ENCODE measurements at regions not wholly inside any gene's neighbourhood (a gene's known extent, or its start where the extent isn't known, plus 50 kb on each side); places are given as distances from the start of the nearest gene placed in this dataset.
"Not testable (repeated sequence)": the region's sequence is repeated elsewhere in the genome, so short reads cannot be mapped to it uniquely, and the experiment has no call there.

DNA sequence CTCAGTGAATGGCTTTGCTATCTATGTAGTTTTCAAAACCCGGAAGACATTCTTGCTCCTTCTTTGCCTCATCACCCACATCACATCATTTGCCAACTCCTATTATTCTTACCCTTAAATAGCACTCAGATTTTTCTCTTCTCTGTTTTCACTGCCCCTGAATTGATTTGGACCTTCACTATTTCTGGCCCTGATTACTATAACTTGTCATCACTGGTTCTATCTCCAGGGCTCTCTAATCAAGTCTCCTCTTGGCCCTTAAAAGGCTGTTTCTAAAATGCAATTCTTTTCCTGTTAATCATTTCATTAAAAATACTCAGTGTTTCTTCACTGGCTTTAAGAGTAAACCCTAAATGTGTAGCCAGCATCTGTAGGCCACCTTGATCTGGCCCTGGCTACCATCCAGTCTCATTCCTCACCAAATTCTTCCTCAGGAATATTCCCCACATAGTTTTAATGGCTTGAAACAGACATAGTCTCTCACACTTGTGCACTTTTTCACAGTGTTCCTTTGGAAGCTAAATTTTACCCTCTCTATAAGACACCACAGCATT lies 437.1 kb upstream of the CBLB start:
- DNase-seq (ENCODE audit: low read depth in 3 of 3) = no peak

DNA sequence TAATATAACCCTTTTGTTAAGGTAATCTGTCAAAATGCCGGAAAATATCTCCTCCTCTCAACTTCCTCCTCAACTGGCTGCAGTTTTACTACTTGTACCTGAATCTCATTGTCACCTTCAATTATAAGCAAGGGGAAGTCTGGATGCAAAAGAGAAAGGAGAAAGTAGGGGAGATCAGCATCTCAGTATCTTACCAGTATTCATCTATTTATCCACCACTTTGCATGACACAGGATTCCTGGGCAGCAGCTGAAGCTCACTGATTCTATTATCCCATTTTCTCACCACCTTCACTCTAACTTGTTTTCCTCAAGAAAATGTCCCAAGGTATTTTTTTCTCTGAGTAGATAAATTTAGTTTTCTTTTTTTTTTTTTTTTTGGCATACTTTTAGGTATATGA lies 440.5 kb upstream of the CBLB start:
- no peak for DNase-seq (ENCODE audit: low read depth in 3 of 3)

DNA sequence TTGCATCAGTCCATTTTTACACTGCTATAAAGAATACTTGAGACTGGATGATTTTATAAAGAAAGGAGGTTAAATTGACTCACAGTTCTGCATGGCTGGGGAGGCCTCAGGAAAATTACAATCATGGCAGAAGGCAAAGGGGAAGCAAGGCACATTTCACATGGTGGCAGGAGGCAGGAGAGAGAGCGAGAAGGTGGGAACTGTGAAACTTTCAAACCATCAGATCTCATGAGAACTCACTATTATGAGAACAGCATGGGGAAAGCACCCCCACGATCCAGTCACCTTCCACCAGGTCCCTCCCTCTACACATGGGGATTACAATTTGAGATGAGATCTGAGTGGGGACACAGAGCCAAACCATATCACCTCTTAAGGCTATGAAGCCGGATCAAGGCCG lies 441.0 kb upstream of the CBLB start:
- not testable (repeated sequence) for DNase-seq (ENCODE audit: low read depth in 3 of 3)

DNA sequence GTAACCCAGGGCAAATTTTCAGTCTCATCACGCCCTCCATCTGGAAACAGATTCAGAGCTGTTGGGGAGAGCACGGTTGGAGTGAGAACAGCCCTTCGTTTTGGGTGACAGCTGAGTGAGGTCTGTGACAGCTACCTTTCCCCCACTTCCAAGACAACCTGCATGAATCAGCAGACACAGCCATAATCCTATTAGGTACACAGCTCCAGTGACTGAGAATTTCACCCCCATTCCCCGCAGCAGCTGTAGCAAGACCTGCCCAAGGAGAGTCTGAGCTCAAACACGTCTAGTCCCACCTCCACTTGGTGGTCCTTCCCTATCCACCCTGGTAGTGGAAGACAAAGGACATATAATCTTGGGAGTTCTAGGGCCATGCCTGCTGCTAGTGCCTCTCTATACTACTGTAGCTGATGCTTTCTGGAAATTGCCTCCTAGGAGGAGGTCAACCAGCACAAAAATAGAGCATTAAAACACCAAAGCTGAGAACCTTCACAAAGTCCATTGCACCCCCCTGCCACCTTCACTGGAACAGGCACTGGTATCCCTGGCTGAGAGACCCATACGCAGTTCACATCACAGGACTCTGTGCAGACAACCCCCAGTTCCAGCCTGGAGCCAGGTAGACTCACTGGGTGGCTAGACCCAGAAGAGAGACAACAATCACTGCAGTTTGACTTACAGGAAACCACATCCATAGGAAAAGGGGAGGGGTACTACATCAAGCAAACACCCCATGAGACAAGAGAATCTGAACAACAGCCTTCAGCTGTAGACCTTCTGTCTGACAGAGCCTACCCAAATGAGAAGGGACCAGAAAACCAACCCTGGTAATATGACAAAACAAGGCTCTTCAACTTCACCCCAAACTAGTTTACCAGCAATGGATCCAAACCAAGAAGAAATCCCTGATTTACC lies 448.6 kb upstream of the CBLB start:
- no peak for DNase-seq (ENCODE audit: low read depth in 3 of 3)

- DNase-seq (ENCODE audit: low read depth in 3 of 3) = not testable (repeated sequence)
These were observed 452.6 kb upstream of the CBLB start for GRCh38 chr3:106321438-106321837.

GRCh38 chr3:106323586-106323985 lies 454.8 kb upstream of the CBLB start:
- no peak for DNase-seq (ENCODE audit: low read depth in 3 of 3)

- no peak for DNase-seq (ENCODE audit: low read depth in 3 of 3)
These were observed 458.3 kb upstream of the CBLB start for GRCh38 chr3:106326941-106327695.

DNA sequence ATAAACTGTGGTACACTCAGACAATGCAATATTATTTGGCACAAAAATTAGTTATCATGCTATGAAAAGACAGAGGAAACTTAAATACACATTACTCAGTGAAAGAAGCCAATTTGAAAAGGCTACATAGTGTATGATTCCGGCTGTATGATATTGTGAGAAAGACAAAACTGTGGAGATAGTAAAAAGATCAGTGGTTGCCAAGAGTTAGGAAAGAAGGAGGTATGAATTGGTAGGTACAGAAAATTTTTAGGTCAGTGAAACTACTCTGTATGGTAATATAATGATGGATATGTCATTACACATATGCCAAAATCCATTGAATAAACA lies 458.8 kb upstream of the CBLB start:
- no peak for DNase-seq (ENCODE audit: low read depth in 3 of 3)

DNA sequence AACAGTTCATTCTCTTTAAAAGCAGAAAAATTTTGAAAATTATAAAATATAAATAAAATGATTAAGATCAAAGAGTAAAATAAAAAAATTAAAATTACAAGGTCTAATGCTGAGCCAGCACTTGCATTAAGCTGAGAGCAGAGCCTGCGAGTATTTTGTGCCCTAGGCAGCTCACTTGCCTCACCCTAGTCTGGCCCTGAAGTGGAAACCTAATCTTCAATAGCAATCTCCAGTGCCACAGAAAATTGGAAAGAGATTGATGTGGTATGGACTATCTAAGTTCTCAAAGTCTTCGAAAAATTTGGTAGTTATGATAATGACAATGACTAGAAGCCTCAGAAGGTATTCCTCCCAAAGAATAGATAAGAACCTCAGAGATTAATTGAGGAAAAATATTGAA lies 459.4 kb upstream of the CBLB start:
- no peak for DNase-seq (ENCODE audit: low read depth in 3 of 3)

- no peak for DNase-seq (ENCODE audit: low read depth in 3 of 3)
These were observed 460.7 kb upstream of the CBLB start for GRCh38 chr3:106329521-106329920.

- DNase-seq (ENCODE audit: low read depth in 3 of 3) = no peak
These were observed 462.8 kb upstream of the CBLB start for GRCh38 chr3:106331636-106332035.

- no peak for DNase-seq (ENCODE audit: low read depth in 3 of 3)
These were observed 463.3 kb upstream of the CBLB start for GRCh38 chr3:106332129-106332528.

- peak; percentile 43 to 70 (median 50) for DNase-seq (ENCODE audit: low read depth in 3 of 3)
These were observed 464.1 kb upstream of the CBLB start for GRCh38 chr3:106332884-106333283.

- DNase-seq (ENCODE audit: low read depth in 3 of 3) = peak; percentile 35 to 68 (median 49)
These were observed 465.3 kb upstream of the CBLB start for GRCh38 chr3:106333911-106334618.

DNA sequence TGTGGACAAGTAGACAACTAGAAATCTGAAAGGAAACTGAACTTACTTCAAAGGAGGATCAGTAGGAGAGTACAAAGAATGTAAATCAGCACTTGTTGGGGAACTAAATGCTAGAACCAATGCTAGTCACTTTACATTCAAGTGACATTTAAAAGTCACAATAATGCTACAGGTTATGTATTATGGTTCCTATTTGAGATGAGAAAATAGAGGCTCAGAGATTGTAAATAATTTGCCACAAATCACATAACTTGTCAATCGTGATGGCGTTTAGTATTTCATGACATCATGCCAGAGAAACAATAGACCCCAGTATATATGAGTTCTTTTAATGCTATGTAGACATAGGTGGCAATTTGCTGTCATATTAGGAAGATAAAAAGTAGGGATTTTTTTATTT lies 467.8 kb upstream of the CBLB start:
- DNase-seq (ENCODE audit: low read depth in 3 of 3) = no peak

GRCh38 chr3:106337116-106337515 lies 468.3 kb upstream of the CBLB start:
- no peak for DNase-seq (ENCODE audit: low read depth in 3 of 3)

DNA sequence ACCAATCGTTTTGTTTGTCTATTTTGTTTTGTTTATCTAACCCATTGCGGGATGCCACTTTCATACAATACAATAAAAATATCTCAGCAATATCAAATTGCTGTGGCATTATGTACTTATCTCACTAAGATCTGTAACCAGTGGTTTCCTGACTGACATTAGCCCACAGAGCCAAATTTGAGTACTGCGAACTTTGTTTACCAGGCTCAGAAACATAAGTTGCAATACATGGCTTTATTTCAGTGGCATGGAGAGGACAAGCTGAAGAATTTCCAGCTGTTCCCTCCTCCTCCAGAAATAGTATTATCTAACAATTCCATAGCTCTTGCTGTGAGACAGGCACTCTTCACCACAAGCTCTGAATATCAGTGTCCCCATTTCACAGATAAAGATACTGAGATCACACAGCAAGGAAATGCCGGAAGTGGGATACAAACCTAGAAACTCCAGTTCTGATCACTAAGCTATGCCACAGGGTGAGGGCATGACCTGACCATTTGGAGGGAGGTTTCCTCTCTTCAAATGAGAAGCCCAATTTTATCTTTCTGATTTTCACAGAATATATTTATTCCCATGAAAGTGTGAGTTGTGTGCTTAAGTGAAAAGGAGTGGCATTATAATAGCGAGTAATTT lies 469.9 kb upstream of the CBLB start:
- no peak for DNase-seq (ENCODE audit: low read depth in 3 of 3)

DNA sequence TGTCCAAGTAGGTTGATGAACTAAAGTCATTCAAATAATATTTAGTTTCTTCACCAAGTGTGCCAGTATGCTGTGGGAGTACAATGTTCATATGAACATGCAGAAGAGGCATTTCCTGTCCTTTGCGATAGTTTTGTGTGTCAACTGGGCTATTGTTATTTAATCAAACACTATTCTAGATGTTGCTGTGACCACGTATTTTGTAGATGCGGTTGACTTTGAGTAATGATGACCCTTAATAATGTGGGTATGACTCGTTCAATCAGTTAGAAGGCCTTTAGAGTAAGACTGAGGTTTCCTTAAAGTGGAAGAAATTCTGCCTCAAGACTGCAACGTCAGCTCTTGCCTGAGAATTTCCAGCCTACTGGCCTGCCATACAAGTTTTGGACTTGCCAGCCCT lies 470.7 kb upstream of the CBLB start:
- no peak for DNase-seq (ENCODE audit: low read depth in 3 of 3)

DNA sequence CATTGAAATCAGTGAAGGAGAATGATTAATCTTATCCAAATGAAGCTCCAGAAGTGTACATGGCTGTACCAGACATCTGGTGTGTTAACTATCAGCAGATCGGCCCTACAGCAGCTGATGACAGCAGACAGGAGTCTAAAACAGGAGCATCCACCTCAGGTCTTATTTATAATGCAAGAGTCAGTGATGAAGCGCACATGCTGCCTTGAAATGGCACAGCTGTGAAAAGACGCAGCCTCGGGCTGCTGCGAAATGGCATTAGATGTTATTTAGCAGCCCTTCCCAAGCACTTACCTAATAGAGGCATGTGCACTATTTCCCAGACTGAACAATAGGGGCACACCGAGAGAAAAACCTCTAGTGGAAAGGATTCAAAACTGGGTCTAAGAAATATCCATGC lies 472.3 kb upstream of the CBLB start:
- no peak for DNase-seq (ENCODE audit: low read depth in 3 of 3)

- DNase-seq (ENCODE audit: low read depth in 3 of 3) = no peak
These were observed 472.9 kb upstream of the CBLB start for GRCh38 chr3:106341586-106342162.

DNA sequence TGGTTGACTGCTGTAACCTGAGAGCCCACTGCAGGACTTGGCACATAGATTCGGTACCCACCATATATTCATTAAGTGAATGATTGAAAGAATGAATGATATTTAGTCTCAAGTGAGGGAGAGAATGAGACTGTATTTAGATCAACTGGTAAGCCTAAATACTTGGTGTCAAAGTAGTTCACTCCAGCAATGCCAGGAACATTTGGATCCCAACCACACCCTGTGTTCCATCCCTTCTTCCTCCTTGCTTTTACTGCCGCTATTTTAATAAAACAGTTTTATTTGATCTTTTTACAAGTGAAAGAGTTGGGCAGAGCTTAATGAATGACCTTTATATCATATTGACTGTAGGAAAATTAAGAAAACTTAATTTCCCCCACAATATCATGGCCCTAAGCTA lies 473.6 kb upstream of the CBLB start:
- no peak for DNase-seq (ENCODE audit: low read depth in 3 of 3)
